WI38 (cell line): ENCODE measurements at regions not wholly inside any gene's neighbourhood (a gene's known extent, or its start where the extent isn't known, plus 50 kb on each side); places are given as distances from the start of the nearest gene placed in this dataset.

Experiments
- H3K4me3 ChIP-seq: 2 replicates; pipeline ENCODE4 v1.5.1; 2011; ENCODE audit warnings: low read depth, mild to moderate bottlenecking, control low read depth, low read length
- CTCF ChIP-seq: IDR thresholded peaks from 2 replicates; pipeline ENCODE4 v1.5.1; 2012; ENCODE audit warnings: low read depth, mild to moderate bottlenecking, control low read depth, low read length

GRCh38 chr1:96971849-96972602, 250.4 kb downstream of the PTBP2 start:
- TF ChIP-seq CTCF: no peak
- H3K4me3 ChIP-seq: no peak overlapping the region

DNA sequence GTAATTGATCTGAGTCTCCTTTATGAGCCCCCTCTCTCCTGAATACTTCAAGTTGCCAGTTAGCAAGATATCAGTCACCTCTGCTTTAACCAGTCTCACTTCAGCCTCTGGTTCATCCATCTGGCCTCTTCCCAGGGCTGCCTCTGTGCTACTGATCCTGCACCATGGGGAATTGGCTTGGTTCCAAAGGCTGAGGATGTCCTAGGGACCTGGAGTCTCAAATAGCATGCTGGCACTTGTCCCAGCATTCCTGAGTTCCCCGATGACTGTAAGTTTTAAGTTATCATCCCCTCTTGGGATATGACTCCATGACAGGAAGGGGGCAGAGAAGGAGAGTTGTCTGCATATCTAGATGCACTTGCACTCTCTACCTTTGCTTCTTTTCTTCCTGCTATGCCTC, 252.0 kb downstream of the PTBP2 start:
- H3K4me3 ChIP-seq: no peak overlapping the region
- no peak for TF ChIP-seq CTCF

- no peak overlapping the region for H3K4me3 ChIP-seq
These were observed 256.9 kb downstream of the PTBP2 start for GRCh38 chr1:96978444-96978843.

DNA sequence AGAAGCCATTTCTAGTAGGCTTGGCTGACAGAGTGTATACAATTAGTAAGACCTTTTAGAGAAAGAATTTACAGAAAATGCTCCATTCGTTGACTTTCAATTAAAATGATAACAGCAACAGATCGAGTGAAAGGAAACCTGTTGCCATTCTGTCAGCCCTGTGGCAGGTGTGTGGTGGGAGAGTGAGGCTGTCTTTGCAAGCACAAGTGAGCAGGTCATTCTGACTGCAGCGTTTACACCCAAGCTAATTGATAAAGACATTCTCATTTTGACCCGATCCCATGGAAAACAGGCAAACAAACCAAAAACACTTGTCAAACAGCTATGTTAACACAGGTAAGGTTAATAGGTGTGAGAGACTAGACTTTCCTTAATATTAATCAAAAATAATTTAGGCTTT, 257.3 kb downstream of the PTBP2 start:
- no peak overlapping the region for H3K4me3 ChIP-seq
- TF ChIP-seq CTCF: no peak

More at GRCh38 chr1:96978444-96978843, 256.9 kb downstream of the PTBP2 start:
- TF ChIP-seq CTCF: no peak

DNA sequence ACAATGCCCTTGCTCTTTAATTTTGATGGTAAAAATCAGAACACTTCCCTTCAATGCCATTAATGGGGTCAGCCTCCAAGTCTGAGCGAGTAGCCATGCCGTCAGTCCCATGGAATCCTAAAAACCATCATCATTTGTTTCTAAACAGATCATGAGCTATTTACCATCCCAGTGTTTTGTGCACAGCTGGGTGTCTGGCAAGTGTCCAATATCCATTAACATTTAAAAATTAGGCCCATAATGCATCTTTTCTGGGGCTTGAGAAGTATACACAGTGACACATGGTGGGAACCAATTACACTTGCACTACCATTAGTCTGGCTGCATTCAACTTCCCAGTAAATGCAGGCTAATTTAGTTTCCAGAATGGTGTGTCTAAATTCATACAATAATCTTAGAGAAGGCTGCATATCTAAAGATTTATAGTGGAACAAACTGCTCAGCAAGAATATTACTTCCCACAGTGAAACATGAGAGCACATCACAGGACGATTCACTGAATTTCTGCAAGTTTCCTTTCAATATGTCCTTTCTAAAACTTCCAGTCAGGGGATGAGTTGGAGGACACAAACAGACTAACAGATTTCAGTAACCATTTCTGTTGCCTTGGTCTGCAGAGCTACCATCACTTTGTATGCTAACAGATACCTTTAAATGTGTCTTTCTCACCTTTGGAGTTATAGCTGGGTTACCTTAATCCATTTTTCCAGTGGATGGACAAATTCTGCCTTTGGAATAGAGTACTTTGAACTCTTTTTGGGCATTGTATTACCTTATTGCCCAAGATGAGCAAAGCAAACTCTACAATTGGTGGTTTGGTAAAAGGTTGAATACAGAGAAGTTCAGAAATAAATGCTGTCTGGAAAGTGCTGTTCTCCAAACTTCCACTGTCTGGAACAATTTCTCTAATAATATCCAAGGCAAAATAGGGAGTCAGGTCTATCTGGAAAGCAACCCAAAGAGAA, 258.0 kb downstream of the PTBP2 start:
- TF ChIP-seq CTCF: no peak
- no peak overlapping the region for H3K4me3 ChIP-seq

DNA sequence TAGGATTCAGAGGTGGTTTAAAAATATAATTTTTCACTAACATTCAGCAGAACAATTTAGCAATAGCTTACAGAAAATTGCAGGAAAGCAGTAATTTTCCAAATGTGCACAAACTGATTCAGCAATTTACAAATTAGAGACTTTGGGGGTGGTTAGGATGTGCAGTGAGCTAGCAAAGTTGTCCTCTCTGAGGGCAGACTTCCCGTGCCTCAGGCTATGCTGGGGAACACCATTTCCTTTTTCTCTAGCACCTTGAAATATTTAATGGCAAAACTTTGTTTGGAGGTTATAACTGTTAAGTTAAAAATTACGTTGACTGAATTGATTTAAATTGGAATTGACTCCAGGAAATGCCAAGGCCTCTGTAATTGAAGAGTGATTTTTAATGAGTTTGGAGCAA, 258.9 kb downstream of the PTBP2 start:
- TF ChIP-seq CTCF: no peak

GRCh38 chr1:96981181-96981580, 259.6 kb downstream of the PTBP2 start:
- no peak for TF ChIP-seq CTCF

More for the DNA sequence above, 258.9 kb downstream of the PTBP2 start:
- H3K4me3 ChIP-seq: no peak overlapping the region

More at GRCh38 chr1:96981181-96981580, 259.6 kb downstream of the PTBP2 start:
- H3K4me3 ChIP-seq: no peak overlapping the region
